CD8-positive, alpha-beta memory T cell (primary cell): ENCODE measurements at regions not wholly inside any gene's neighbourhood (a gene's known extent, or its start where the extent isn't known, plus 50 kb on each side); places are given as distances from the start of the nearest gene placed in this dataset.
A peak's percentile ranks its signal among the peaks of the same experiment; 100 is the strongest.
"Not testable (repeated sequence)": the region's sequence is repeated elsewhere in the genome, so short reads cannot be mapped to it uniquely, and the experiment has no call there.

Experiments
- CTCF ChIA-PET: fragments of 350-600 bp; sonication (Branson Sonifier 250); formaldehyde crosslinking; loops from one replicate; lab custom pipeline; 2021; ENCODE audit warnings: antibody characterized with exemption; lab: Charles Lee
- POLR2A ChIA-PET: fragments of 350-600 bp; sonication (Branson Sonifier 250); formaldehyde crosslinking; loops from one replicate; lab custom pipeline; 2021; ENCODE audit warnings: antibody characterized with exemption; lab: Charles Lee
- DNase-seq, 5 donors: peaks; one replicate each; pipeline versions ENCODE4 v3.0.0 to v3.0.0-alpha.2; 2020 to 2022; ENCODE audit warnings: mixed read lengths in 1 of 5
- H3K27ac ChIP-seq: one replicate; pipeline ENCODE4 v1.7.0; 2013; ENCODE audit warnings: low read depth, mild to moderate bottlenecking, low read length, moderate library complexity
- H3K27me3 ChIP-seq: 2 replicates; pipeline ENCODE4 v1.7.0; 2013; ENCODE audit warnings: low read length, mild to moderate bottlenecking; ENCODE audit not compliant: insufficient read depth, poor library complexity, severe bottlenecking
- H3K36me3 ChIP-seq: 2 replicates; pipeline ENCODE4 v1.7.0; 2013; ENCODE audit warnings: mild to moderate bottlenecking, low read length, moderate library complexity; ENCODE audit not compliant: insufficient read depth
- H3K4me1 ChIP-seq: 2 replicates; pipeline ENCODE4 v1.7.0; 2013; ENCODE audit warnings: mild to moderate bottlenecking, low read length, moderate library complexity; ENCODE audit not compliant: insufficient read depth
- H3K4me3 ChIP-seq: 2 replicates; pipeline ENCODE4 v1.7.0; 2013; ENCODE audit warnings: mild to moderate bottlenecking, low read length
- H3K9me3 ChIP-seq: 2 replicates; pipeline ENCODE4 v1.7.0; 2013; ENCODE audit warnings: mild to moderate bottlenecking, low read length
- H3K27ac Mint-ChIP-seq, 8 donors: one replicate each; pipeline ENCODE4 v1.8.0; 2020 to 2021; ENCODE audit warnings: mixed read lengths in 8 of 8, mild to moderate bottlenecking in 6 of 8, inconsistent platforms in 3 of 8, moderate library complexity in 3 of 8
- H3K27me3 Mint-ChIP-seq, 2 donors: one replicate each; pipeline ENCODE4 v1.8.0; 2020 to 2021; ENCODE audit warnings: mixed read lengths in 2 of 2, mild to moderate bottlenecking in 1 of 2, moderate library complexity in 1 of 2
- H3K36me3 Mint-ChIP-seq, 3 donors: one replicate each; pipeline ENCODE4 v1.8.0; 2020 to 2021; ENCODE audit warnings: mixed read lengths in 3 of 3, inconsistent platforms in 1 of 3, mild to moderate bottlenecking in 1 of 3
- H3K4me1 Mint-ChIP-seq, 3 donors: one replicate each; pipeline ENCODE4 v1.8.0; 2020 to 2021; ENCODE audit warnings: mixed read lengths in 3 of 3, inconsistent platforms in 1 of 3, mild to moderate bottlenecking in 1 of 3
- H3K4me3 Mint-ChIP-seq, 7 donors: one replicate each; pipeline ENCODE4 v1.8.0; 2020 to 2021; ENCODE audit warnings: mixed read lengths in 7 of 7, mild to moderate bottlenecking in 6 of 7, moderate library complexity in 4 of 7, inconsistent platforms in 2 of 7
- H3K9me3 Mint-ChIP-seq, 5 donors: one replicate each; pipeline ENCODE4 v1.8.0; 2020 to 2022; ENCODE audit warnings: mixed read lengths in 5 of 5, mild to moderate bottlenecking in 3 of 5, moderate library complexity in 2 of 5, inconsistent platforms in 1 of 5

DNA sequence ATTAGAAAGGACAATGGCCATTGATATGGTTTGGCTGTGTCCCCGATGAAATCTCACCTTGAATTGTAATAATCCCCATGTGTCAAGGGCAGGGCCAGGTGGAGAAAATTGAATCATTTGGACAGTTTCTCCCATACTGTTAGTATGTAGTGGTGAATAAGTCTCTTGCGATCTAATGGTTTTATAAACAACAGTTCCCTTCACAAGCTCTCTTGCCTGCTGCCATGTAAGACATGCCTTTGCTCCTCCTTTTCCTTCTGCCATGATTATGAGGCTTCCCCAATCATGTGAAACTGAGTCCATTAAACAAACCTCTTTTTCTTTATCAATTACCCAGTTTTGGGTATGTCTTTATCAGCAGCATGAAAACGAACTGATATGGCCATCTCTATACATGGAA is 302.7 kb downstream of the SFMBT2 start:
- Histone ChIP-seq H3K9me3 (no peaks in the 10 kb centered on the region), H3K27ac (no peak overlapping the region), H3K4me3 (no peak overlapping the region), H3K36me3 (no peaks in the 10 kb centered on the region), H3K27me3 (no peaks in the 10 kb centered on the region), H3K4me1 (no peaks in the 10 kb centered on the region)
- peak overlapping the region in 1 of 8 donors; percentile 61 for H3K27ac Mint-ChIP-seq
- no peaks in the 10 kb centered on the region for H3K4me1 Mint-ChIP-seq
- ChIA-PET CTCF (no interaction called here), POLR2A (no interaction called here)
- H3K36me3 Mint-ChIP-seq, result peaks cover 0 to 7% (median 5%) of the 10 kb centered on the region in 3 donors
- H3K27me3 Mint-ChIP-seq, result peaks cover 0 to 4% of the 10 kb centered on the region in 2 donors
- H3K9me3 Mint-ChIP-seq, result peaks cover 0 to 2% (median 0%) of the 10 kb centered on the region in 5 donors
- no peak overlapping the region for H3K4me3 Mint-ChIP-seq
- no peak for DNase-seq

DNA sequence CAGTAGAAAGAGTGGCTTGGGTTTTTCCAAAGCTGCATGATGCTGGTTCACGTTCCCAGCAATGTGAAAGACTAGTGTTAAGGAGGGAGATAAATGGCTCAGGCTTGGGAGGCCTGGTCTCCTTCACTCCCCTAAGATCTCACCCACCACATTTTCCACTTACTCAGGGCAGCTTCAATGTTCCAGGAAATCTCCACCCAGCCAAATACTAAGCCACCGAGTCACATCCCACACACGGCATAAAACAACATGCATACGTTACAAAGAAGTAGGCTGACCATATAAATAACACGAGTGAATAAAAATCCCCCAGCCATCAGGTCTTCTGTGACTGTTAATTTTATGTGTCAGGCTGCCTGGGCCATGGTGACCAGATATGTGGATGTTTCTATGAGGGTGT is 303.5 kb downstream of the SFMBT2 start:
- no peaks in the 10 kb centered on the region for H3K27me3 ChIP-seq
- CTCF ChIA-PET, result interaction anchor here (1.0 kb wide), 1 partner anchor 9 kb away, joined by 4 read pairs; no protein-coding TSS in a partner anchor
- no peaks in the 10 kb centered on the region for H3K36me3 ChIP-seq
- no peaks in the 10 kb centered on the region for H3K4me1 ChIP-seq
- Mint-ChIP-seq H3K27ac (no peak overlapping the region), H3K9me3 (peaks cover 0 to 2% (median 0%) of the 10 kb centered on the region in 5 donors), H3K27me3 (peaks cover 0 to 6% of the 10 kb centered on the region in 2 donors), H3K36me3 (peaks cover 0 to 7% (median 5%) of the 10 kb centered on the region in 3 donors), H3K4me3 (no peak overlapping the region), H3K4me1 (no peaks in the 10 kb centered on the region)
- H3K4me3 ChIP-seq, result no peak overlapping the region
- POLR2A ChIA-PET, result no interaction called here
- H3K9me3 ChIP-seq, result no peaks in the 10 kb centered on the region
- no peak overlapping the region for H3K27ac ChIP-seq
- no peak for DNase-seq

DNA sequence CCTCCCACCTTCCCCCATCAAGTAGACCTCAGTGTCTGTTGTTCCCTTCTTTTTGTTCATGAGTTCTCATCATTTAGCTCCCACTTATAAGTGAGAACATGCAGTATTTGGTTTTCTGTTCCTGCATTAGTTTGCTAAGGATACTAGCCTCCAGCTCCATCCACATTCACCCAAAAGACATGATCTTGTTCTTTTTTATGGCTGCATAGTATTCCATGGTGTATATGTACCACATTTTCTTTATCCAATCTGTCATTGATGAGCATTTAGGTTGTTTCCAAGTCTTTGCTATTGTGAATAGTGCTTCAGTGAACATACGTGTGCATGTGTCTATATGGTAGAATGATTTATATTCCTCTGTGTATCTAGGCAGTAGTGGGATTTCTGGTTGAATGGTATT is 306.5 kb downstream of the SFMBT2 start:
- H3K4me1 ChIP-seq, H3K36me3 Mint-ChIP-seq, H3K4me1 Mint-ChIP-seq, H3K36me3 ChIP-seq, H3K27ac ChIP-seq, H3K27me3 ChIP-seq, H3K4me3 ChIP-seq, H3K4me3 Mint-ChIP-seq, H3K9me3 ChIP-seq, POLR2A ChIA-PET, DNase-seq, H3K27me3 Mint-ChIP-seq, H3K27ac Mint-ChIP-seq, H3K9me3 Mint-ChIP-seq: not testable (repeated sequence)
- CTCF ChIA-PET, result interaction anchor here (2.0 kb wide), 1 partner anchor 17 kb away, joined by 4 read pairs; no protein-coding TSS in a partner anchor

DNA sequence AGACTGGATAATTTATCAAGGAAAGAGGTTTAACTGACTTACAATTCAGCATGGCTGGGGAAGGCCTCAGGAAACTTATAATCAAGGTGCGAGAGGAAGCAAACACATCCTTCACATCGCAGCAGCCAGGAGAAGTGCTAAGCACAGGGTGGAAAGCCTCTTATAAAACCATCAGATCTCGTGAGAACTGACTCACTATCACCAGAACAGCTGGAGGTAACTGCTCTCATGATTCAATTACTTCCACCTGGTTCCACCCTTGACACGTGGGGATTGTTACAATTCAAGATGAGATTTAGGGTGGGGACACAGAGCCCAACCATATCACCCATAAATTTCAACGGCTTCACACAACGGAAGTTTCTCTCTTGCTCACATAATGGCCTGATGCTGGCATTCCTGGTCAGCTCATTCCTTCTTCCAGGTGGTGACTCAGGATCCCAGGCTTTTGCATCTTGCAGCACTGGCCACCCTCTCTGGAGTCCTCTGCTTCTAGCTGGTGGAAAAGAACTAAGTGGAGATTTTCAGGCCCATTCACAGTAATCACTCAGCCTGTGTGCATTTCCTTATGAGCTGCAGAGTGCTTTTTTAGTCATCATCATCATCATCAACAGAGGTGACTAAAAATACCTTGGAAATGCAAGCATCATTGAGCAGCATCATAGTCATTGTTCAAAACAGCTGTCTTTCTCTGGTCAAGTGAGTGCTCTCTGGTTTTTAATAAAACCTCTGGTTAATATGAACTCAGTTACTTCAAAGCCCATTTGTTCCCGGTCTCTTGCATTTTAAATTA is 308.1 kb downstream of the SFMBT2 start:
- Histone ChIP-seq H3K4me1 (no peaks in the 10 kb centered on the region), H3K9me3 (no peaks in the 10 kb centered on the region), H3K4me3 (no peak overlapping the region), H3K36me3 (no peaks in the 10 kb centered on the region), H3K27me3 (no peaks in the 10 kb centered on the region), H3K27ac (no peak overlapping the region)
- H3K4me1 Mint-ChIP-seq, result no peaks in the 10 kb centered on the region
- ChIA-PET CTCF (no interaction called here), POLR2A (no interaction called here)
- peak overlapping the region in 1 of 8 donors; percentile 10 for H3K27ac Mint-ChIP-seq
- peaks cover 0 to 6% (median 4%) of the 10 kb centered on the region in 3 donors for H3K36me3 Mint-ChIP-seq
- peaks cover 0 to 8% of the 10 kb centered on the region in 2 donors for H3K27me3 Mint-ChIP-seq
- peak overlapping the region in 1 of 7 donors; percentile 20 for H3K4me3 Mint-ChIP-seq
- DNase-seq, result no peak
- no peaks in the 10 kb centered on the region for H3K9me3 Mint-ChIP-seq

DNA sequence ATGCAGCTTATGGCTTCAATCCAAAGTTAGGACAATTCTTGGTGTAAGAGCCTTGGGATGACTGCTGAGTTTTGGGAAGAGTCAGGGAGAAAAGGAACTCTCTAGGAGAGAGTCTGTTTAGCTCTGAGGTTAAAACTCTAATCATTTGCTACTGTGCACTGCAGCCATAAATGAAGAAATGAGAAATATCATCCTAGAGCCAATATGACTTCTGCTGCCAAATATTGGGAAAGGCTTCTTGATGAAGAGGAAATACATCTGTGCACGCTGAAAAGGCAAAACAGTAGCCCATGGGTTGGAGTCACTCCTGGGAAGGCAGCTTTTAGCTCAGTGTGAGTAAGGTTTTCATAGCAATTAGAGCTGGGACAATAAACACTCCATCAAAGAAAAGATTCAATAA is 308.8 kb downstream of the SFMBT2 start:
- H3K9me3 Mint-ChIP-seq, result no peaks in the 10 kb centered on the region
- DNase-seq, result no peak
- no peaks in the 10 kb centered on the region for H3K27me3 ChIP-seq
- H3K4me3 Mint-ChIP-seq, result no peak overlapping the region
- H3K4me1 ChIP-seq, result no peaks in the 10 kb centered on the region
- no peak overlapping the region for H3K27ac ChIP-seq
- no peaks in the 10 kb centered on the region for H3K36me3 ChIP-seq
- H3K9me3 ChIP-seq, result no peaks in the 10 kb centered on the region
- peaks cover 0 to 8% of the 10 kb centered on the region in 2 donors for H3K27me3 Mint-ChIP-seq
- no peak overlapping the region for H3K27ac Mint-ChIP-seq
- ChIA-PET CTCF (no interaction called here), POLR2A (no interaction called here)
- H3K4me3 ChIP-seq, result no peak overlapping the region
- H3K36me3 Mint-ChIP-seq, result peaks cover 0 to 6% (median 4%) of the 10 kb centered on the region in 3 donors
- no peaks in the 10 kb centered on the region for H3K4me1 Mint-ChIP-seq

DNA sequence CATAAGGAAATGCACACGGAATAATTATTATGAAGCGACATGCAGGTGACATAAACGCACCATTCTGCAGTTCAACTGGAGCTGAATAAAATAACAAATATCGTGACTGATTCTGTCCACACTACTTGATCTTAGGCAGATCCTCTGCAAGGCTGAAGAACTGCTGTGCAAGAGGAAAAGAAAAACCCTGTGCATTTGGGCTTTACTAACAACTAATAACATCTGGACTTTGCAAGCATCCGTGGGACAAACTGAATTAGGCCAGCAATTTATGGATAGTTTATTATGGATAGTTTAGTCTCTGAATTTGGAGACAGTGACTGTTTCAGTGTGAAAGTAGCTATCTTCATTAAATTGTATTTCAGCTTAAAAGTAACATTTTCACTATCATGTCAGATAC is 309.4 kb downstream of the SFMBT2 start:
- H3K27me3 ChIP-seq, result no peaks in the 10 kb centered on the region
- POLR2A ChIA-PET, result no interaction called here

DNA sequence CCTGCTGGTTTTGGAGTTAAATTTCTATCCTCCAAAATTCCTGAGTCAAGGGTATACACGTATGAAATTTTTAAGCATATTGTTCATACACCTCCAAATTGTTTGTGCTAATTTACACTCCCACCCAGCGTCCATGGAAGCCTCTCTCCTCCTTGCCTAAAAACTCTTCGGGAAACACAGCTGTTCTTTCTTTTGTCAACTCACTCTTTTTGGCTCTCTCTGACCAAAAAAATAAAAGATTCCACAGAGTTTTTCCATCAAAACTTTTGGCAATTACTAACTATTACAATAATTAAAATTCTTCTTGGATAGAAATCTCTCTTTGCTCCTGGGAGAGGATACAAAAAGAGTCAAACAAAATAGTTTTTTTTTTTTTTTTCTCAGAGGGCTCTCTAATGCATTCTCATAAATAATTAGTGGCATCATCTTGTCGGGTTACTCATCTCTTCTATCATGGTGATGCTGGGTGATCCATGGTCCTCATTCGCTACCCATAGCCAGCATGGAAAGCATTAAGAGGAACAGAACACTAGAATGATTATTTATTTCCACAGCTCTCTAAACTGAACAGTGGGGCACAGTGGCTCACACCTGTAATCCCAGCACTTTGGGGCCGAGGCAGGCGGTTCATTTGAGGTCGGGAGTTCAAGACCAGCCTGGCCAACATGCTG is 310.7 kb downstream of the SFMBT2 start:
- Histone ChIP-seq H3K9me3 (no peaks in the 10 kb centered on the region), H3K27me3 (no peaks in the 10 kb centered on the region), H3K27ac (no peak overlapping the region), H3K36me3 (no peaks in the 10 kb centered on the region), H3K4me1 (no peaks in the 10 kb centered on the region), H3K4me3 (no peak overlapping the region)
- CTCF ChIA-PET, result no interaction called here
- Mint-ChIP-seq H3K36me3 (peaks cover 0 to 6% (median 4%) of the 10 kb centered on the region in 3 donors), H3K27ac (no peak overlapping the region), H3K27me3 (peaks cover 0 to 8% of the 10 kb centered on the region in 2 donors), H3K4me3 (no peak overlapping the region), H3K9me3 (no peaks in the 10 kb centered on the region), H3K4me1 (no peaks in the 10 kb centered on the region)
- no peak for DNase-seq
- POLR2A ChIA-PET, result interaction anchor here (0.7 kb wide), 1 partner anchor 18 kb away, joined by 3 read pairs; no protein-coding TSS in a partner anchor

More for the DNA sequence above, 309.4 kb downstream of the SFMBT2 start:
- CTCF ChIA-PET, result no interaction called here
- Histone ChIP-seq H3K4me1 (no peaks in the 10 kb centered on the region), H3K9me3 (no peaks in the 10 kb centered on the region), H3K4me3 (no peak overlapping the region), H3K27ac (no peak overlapping the region), H3K36me3 (no peaks in the 10 kb centered on the region)
- Mint-ChIP-seq H3K9me3 (no peaks in the 10 kb centered on the region), H3K4me1 (no peaks in the 10 kb centered on the region), H3K27me3 (peaks cover 0 to 8% of the 10 kb centered on the region in 2 donors), H3K4me3 (no peak overlapping the region), H3K27ac (no peak overlapping the region), H3K36me3 (peaks cover 0 to 6% (median 4%) of the 10 kb centered on the region in 3 donors)
- DNase-seq, result no peak

DNA sequence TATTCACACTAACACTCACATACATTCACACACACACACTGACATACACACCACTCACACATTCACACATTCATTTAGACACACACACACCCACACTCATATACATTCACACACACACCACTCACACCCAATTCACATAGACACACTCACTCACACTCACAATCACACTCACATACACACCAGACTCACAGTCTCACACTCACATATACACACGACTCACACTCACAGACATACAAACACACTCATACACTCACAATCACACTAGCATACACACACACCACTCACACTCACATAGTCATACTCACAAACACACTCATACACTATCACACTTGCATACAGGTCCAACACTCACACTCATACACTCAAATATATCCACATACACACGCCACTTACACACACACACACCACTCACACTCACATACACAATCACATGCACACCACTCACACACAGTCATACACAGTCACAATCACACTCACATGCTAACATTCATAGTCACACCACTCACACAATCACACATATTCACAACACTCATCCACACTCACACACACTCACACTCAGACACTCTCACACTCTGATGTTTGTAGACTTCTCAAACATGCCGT is 312.6 kb downstream of the SFMBT2 start:
- no peak overlapping the region for H3K4me3 ChIP-seq
- ChIA-PET CTCF (no interaction called here), POLR2A (no interaction called here)
- H3K27me3 ChIP-seq, result no peaks in the 10 kb centered on the region
- DNase-seq, result no peak
- Mint-ChIP-seq H3K4me1 (no peaks in the 10 kb centered on the region), H3K36me3 (peaks cover 0 to 4% (median 0%) of the 10 kb centered on the region in 3 donors), H3K4me3 (no peak overlapping the region), H3K27me3 (peaks cover 0 to 4% of the 10 kb centered on the region in 2 donors), H3K27ac (no peak overlapping the region), H3K9me3 (no peaks in the 10 kb centered on the region)
- no peaks in the 10 kb centered on the region for H3K4me1 ChIP-seq
- no peaks in the 10 kb centered on the region for H3K9me3 ChIP-seq
- H3K36me3 ChIP-seq, result no peaks in the 10 kb centered on the region
- no peak overlapping the region for H3K27ac ChIP-seq
